ENCODE measurements at regions not wholly inside any gene's neighbourhood (a gene's known extent, or its start where the extent isn't known, plus 50 kb on each side); places are given as distances from the start of the nearest gene placed in this dataset.
"Not testable (repeated sequence)": the region's sequence is repeated elsewhere in the genome, so short reads cannot be mapped to it uniquely, and the experiment has no call there.

- H3K27ac Mint-ChIP-seq (ENCODE audit: unreplicated experiment), result peak overlapping the region; percentile 85
- no peak for DNase-seq (ENCODE audit: extremely low spot score, unreplicated experiment)
- no peaks in the 10 kb centered on the region for H3K36me3 Mint-ChIP-seq (ENCODE audit: unreplicated experiment)
- no peaks in the 10 kb centered on the region for H3K27me3 Mint-ChIP-seq (ENCODE audit: unreplicated experiment)
- no peaks in the 10 kb centered on the region for H3K9me3 Mint-ChIP-seq (ENCODE audit: unreplicated experiment)
- TF ChIP-seq CTCF (IDR thresholded peaks at IDR 0.05), result no peak
- H3K4me3 Mint-ChIP-seq (ENCODE audit: unreplicated experiment), result no peak overlapping the region
- peaks cover 34% of the 10 kb centered on the region for H3K4me1 Mint-ChIP-seq (ENCODE audit: unreplicated experiment)
Measured at GRCh38 chr15:92801774-92802464, 98.2 kb upstream of the CHD2 start.

GRCh38 chr15:92803536-92803851 is 96.6 kb upstream of the CHD2 start:
- Mint-ChIP-seq H3K4me3 (ENCODE audit: unreplicated experiment) (no peak overlapping the region), H3K27ac (ENCODE audit: unreplicated experiment) (peak overlapping the region; percentile 95), H3K4me1 (ENCODE audit: unreplicated experiment) (peaks cover 39% of the 10 kb centered on the region), H3K36me3 (ENCODE audit: unreplicated experiment) (no peaks in the 10 kb centered on the region), H3K27me3 (ENCODE audit: unreplicated experiment) (no peaks in the 10 kb centered on the region), H3K9me3 (ENCODE audit: unreplicated experiment) (no peaks in the 10 kb centered on the region)
- DNase-seq (ENCODE audit: extremely low spot score, unreplicated experiment), result no peak
- TF ChIP-seq CTCF (IDR thresholded peaks at IDR 0.05), result no peak

- no peaks in the 10 kb centered on the region for H3K36me3 Mint-ChIP-seq (ENCODE audit: unreplicated experiment)
- DNase-seq (ENCODE audit: extremely low spot score, unreplicated experiment), result no peak
- H3K9me3 Mint-ChIP-seq (ENCODE audit: unreplicated experiment), result no peaks in the 10 kb centered on the region
- no peak for TF ChIP-seq CTCF (IDR thresholded peaks at IDR 0.05)
- no peak overlapping the region for H3K4me3 Mint-ChIP-seq (ENCODE audit: unreplicated experiment)
- peaks cover 40% of the 10 kb centered on the region for H3K4me1 Mint-ChIP-seq (ENCODE audit: unreplicated experiment)
- H3K27me3 Mint-ChIP-seq (ENCODE audit: unreplicated experiment), result no peaks in the 10 kb centered on the region
- peak overlapping the region; percentile 95 for H3K27ac Mint-ChIP-seq (ENCODE audit: unreplicated experiment)
Measured at GRCh38 chr15:92803852-92804609, 96.1 kb upstream of the CHD2 start.

DNA sequence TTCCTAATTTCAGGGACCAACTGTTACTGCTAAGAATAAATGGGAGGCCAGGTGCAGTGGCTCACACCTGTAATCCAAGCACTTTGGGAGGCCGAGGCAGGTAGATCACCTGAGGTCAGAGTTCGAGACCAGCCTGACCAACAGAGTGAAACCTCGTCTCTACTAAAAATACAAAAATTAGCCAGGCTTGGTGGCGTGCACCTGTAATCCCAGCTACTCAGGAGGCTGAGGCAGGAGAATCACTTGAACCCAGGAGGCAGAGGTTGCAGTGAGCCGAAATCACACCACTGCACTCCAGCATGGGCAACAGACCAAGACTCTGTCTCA is 95.6 kb upstream of the CHD2 start:
- not testable (repeated sequence) for H3K36me3 Mint-ChIP-seq (ENCODE audit: unreplicated experiment); H3K4me3 Mint-ChIP-seq (ENCODE audit: unreplicated experiment); DNase-seq (ENCODE audit: extremely low spot score, unreplicated experiment); H3K27me3 Mint-ChIP-seq (ENCODE audit: unreplicated experiment); H3K9me3 Mint-ChIP-seq (ENCODE audit: unreplicated experiment)
- Mint-ChIP-seq H3K4me1 (ENCODE audit: unreplicated experiment) (peaks cover 42% of the 10 kb centered on the region), H3K27ac (ENCODE audit: unreplicated experiment) (peak overlapping the region; percentile 95)

- H3K9me3 Mint-ChIP-seq (ENCODE audit: unreplicated experiment), result no peaks in the 10 kb centered on the region
- no peak for TF ChIP-seq CTCF (IDR thresholded peaks at IDR 0.05)
- no peak for DNase-seq (ENCODE audit: extremely low spot score, unreplicated experiment)
- peak overlapping the region; percentile 95 for H3K27ac Mint-ChIP-seq (ENCODE audit: unreplicated experiment)
- no peaks in the 10 kb centered on the region for H3K36me3 Mint-ChIP-seq (ENCODE audit: unreplicated experiment)
- no peak overlapping the region for H3K4me3 Mint-ChIP-seq (ENCODE audit: unreplicated experiment)
- H3K4me1 Mint-ChIP-seq (ENCODE audit: unreplicated experiment), result peaks cover 48% of the 10 kb centered on the region
- no peaks in the 10 kb centered on the region for H3K27me3 Mint-ChIP-seq (ENCODE audit: unreplicated experiment)
Measured at GRCh38 chr15:92805080-92805690, 94.9 kb upstream of the CHD2 start.

GRCh38 chr15:92806171-92806570 is 94.0 kb upstream of the CHD2 start:
- not testable (repeated sequence) for H3K27me3 Mint-ChIP-seq (ENCODE audit: unreplicated experiment); H3K36me3 Mint-ChIP-seq (ENCODE audit: unreplicated experiment); H3K4me3 Mint-ChIP-seq (ENCODE audit: unreplicated experiment); DNase-seq (ENCODE audit: extremely low spot score, unreplicated experiment); H3K9me3 Mint-ChIP-seq (ENCODE audit: unreplicated experiment)
- Mint-ChIP-seq H3K4me1 (ENCODE audit: unreplicated experiment) (peaks cover 57% of the 10 kb centered on the region), H3K27ac (ENCODE audit: unreplicated experiment) (peak overlapping the region; percentile 45)
